PFSK-1 (cell line): ENCODE measurements at regions not wholly inside any gene's neighbourhood (a gene's known extent, or its start where the extent isn't known, plus 50 kb on each side); places are given as distances from the start of the nearest gene placed in this dataset.

Source experiments
- FOXP2 ChIP-seq: optimal IDR thresholded peaks from 2 replicates; pipeline ENCODE3; 2011; ENCODE audit warnings: borderline replicate concordance, control low read depth, inconsistent platforms; ENCODE audit not compliant: insufficient read depth; ENCODE audit errors: extremely low read length, extremely low read depth
- POLR2AphosphoS5 ChIP-seq: IDR thresholded peaks from 2 replicates; pipeline ENCODE4 v1.6.1; 2012; ENCODE audit warnings: low read depth, mild to moderate bottlenecking, control low read depth, low read length, moderate library complexity
- SIN3A ChIP-seq: IDR thresholded peaks from 2 replicates; pipeline ENCODE4 v1.6.1; 2012; ENCODE audit warnings: mild to moderate bottlenecking, low read length, moderate library complexity, borderline replicate concordance; ENCODE audit not compliant: insufficient read depth
- TAF1 ChIP-seq: IDR thresholded peaks from 2 replicates; pipeline ENCODE4 v1.6.1; 2012; ENCODE audit warnings: low read length, control low read depth, borderline replicate concordance; ENCODE audit not compliant: insufficient read depth
- TF ChIP-seq, protein P1 (sequence below), 2 experiments: IDR thresholded peaks; 2 replicates each; pipeline versions ENCODE4 v1.6.1 to v1.8.0; 2011 to 2012; ENCODE audit warnings: low read depth in 2 of 2, low read length in 2 of 2, control low read depth in 1 of 2, inconsistent platforms in 1 of 2, mild to moderate bottlenecking in 1 of 2, moderate library complexity in 1 of 2; ENCODE audit not compliant: insufficient read depth in 1 of 2

GRCh38 chr4:32706893-32707292 is 1986.7 kb downstream of the PCDH7 start:
- TF ChIP-seq TAF1 (no peak), FOXP2 (no peak), POLR2AphosphoS5 (no peak), SIN3A (no peak)
- TF ChIP-seq, protein P1, sequence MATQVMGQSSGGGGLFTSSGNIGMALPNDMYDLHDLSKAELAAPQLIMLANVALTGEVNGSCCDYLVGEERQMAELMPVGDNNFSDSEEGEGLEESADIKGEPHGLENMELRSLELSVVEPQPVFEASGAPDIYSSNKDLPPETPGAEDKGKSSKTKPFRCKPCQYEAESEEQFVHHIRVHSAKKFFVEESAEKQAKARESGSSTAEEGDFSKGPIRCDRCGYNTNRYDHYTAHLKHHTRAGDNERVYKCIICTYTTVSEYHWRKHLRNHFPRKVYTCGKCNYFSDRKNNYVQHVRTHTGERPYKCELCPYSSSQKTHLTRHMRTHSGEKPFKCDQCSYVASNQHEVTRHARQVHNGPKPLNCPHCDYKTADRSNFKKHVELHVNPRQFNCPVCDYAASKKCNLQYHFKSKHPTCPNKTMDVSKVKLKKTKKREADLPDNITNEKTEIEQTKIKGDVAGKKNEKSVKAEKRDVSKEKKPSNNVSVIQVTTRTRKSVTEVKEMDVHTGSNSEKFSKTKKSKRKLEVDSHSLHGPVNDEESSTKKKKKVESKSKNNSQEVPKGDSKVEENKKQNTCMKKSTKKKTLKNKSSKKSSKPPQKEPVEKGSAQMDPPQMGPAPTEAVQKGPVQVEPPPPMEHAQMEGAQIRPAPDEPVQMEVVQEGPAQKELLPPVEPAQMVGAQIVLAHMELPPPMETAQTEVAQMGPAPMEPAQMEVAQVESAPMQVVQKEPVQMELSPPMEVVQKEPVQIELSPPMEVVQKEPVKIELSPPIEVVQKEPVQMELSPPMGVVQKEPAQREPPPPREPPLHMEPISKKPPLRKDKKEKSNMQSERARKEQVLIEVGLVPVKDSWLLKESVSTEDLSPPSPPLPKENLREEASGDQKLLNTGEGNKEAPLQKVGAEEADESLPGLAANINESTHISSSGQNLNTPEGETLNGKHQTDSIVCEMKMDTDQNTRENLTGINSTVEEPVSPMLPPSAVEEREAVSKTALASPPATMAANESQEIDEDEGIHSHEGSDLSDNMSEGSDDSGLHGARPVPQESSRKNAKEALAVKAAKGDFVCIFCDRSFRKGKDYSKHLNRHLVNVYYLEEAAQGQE (IDR thresholded peaks at IDR 0.05; ENCODE audit: insufficient read depth in 1 of 2, low read depth in 2 of 2, low read length in 2 of 2) = no peak

- TF ChIP-seq, protein P1 (IDR thresholded peaks at IDR 0.05; ENCODE audit: insufficient read depth in 1 of 2, low read depth in 2 of 2, low read length in 2 of 2) = no peak
- no peak for TF ChIP-seq FOXP2
- TF ChIP-seq SIN3A = no peak
- TF ChIP-seq TAF1 = no peak
- no peak for TF ChIP-seq POLR2AphosphoS5
Observed at GRCh38 chr4:32735856-32736590, 2015.9 kb downstream of the PCDH7 start.

DNA sequence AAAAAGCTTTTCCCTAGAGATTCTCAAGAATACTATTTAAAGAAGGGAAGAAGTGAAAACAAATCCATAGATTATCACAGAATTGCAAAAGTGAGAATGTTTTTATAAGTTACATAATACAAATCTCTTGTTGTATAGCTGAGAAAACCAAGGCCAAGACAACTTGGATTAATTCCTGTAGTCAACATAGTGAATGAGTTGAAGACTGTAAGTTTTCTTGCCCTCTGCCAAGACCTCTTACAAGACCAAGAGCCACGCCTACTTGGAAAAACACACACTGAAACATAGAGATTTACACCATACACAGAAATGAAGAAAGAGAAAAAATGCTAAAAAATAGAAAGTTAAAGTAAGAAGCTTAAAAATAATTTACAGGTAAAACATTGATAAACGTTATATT is 2024.0 kb downstream of the PCDH7 start:
- TF ChIP-seq POLR2AphosphoS5 (no peak), TAF1 (no peak), FOXP2 (no peak), SIN3A (no peak)
- TF ChIP-seq, protein P1 (IDR thresholded peaks at IDR 0.05; ENCODE audit: insufficient read depth in 1 of 2, low read depth in 2 of 2, low read length in 2 of 2) = no peak

DNA sequence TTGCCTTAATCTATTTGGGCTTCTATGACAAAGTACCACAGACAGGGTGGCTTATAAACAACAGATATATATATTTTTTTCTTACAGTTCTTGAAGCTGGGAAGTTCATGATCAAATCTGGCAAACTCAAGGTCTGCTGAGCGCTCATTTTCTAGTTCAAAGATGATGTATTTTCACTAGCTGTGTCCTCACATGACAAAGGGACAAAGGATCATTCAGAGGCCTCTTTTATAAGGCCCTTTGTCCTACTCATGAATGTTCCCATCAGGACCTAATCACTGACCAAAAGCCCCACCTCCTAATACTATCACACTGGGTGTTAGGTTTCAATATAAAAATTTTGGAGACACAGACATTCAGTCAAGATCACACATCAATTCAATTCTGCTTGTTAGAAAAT is 2025.2 kb downstream of the PCDH7 start:
- TF ChIP-seq POLR2AphosphoS5 = no peak
- TF ChIP-seq, protein P1 (IDR thresholded peaks at IDR 0.05; ENCODE audit: insufficient read depth in 1 of 2, low read depth in 2 of 2, low read length in 2 of 2) = no peak

DNA sequence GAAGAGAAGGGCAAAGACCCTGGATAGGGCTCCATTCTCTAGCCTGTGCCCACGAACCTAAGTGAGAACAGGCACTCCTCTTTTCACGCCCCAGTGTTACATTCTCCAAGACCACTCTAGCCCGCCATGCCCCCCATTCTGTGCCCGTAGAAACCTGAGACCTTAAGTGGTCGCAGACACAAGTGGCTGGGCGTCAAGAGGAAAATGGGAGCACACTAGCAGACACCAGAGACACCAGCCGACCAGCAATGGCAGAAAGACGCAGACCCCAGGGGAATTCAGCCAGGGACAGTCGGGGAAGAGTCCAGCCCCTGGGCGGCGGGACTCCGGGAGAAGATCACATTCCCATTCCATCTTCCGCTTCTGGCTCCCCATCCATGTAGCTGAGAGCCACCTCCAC is 2027.9 kb downstream of the PCDH7 start:
- no peak for TF ChIP-seq POLR2AphosphoS5
- TF ChIP-seq, protein P1 (IDR thresholded peaks at IDR 0.05; ENCODE audit: insufficient read depth in 1 of 2, low read depth in 2 of 2, low read length in 2 of 2) = no peak
- TF ChIP-seq FOXP2 = no peak
- no peak for TF ChIP-seq TAF1
- no peak for TF ChIP-seq SIN3A
